K562 (cell line): ENCODE measurements at regions not wholly inside any gene's neighbourhood (a gene's known extent, or its start where the extent isn't known, plus 50 kb on each side); places are given as distances from the start of the nearest gene placed in this dataset.

Experiments used
- ATAC-seq: fragments of 200-7000 bp; cut with Tn5 transposase; 3 replicates; pipeline ENCODE4 v1.9.1; 2020; ENCODE audit warnings: moderate library complexity
- BruUV-seq: library from RNA; stranded (reverse); fragments of 400-500 nt; replicated peaks from 2 replicates; lab custom pipeline; 2021; lab: Mats Ljungman, UMichigan
- CTCF ChIA-PET: fragments of 300-600 bp; formaldehyde crosslinking; extraction: SDS; loops from one replicate; lab custom pipeline; 2021; ENCODE audit warnings: low intra/inter-chr PET ratio; lab: Yijun Ruan, JAX
- POLR2A ChIA-PET: fragments of 300-600, 350-650 bp; sonication (Branson Sonifier 250); formaldehyde crosslinking; extraction: SDS; loops from one replicate; lab custom pipeline; 2021; ENCODE audit warnings: antibody characterized with exemption, inconsistent platforms; lab: Yijun Ruan, JAX
- DNase-seq, 4 experiments: peaks; one replicate each; pipeline versions ENCODE4 v3.0.0 to v3.0.0-alpha.2; 2011 to 2018; ENCODE audit warnings: low spot score in 3 of 4, mixed read lengths in 3 of 4; ENCODE audit errors: extremely low read depth in 1 of 4
- FAIRE-seq: peaks from 2 replicates; lab custom pipeline; 2011; peaks lifted over from hg19 to GRCh38; lab: Jason Lieb, UNC
- H2AFZ ChIP-seq: 2 replicates; pipeline ENCODE4 v1.6.0; 2011; ENCODE audit warnings: low read depth, low read length, control low read depth, inconsistent platforms
- H3K27ac ChIP-seq: fragments of 200-600 bp; 3 replicates; pipeline ENCODE4 v1.8.0; 2011; ENCODE audit warnings: low read depth, mild to moderate bottlenecking, control low read depth, inconsistent platforms, low read length, moderate library complexity, mixed read lengths; ENCODE audit errors: extremely low read depth
- H3K27me3 ChIP-seq, 2 experiments: fragments of 300-600 bp in 1 of 2; 2 replicates in 1 of 2; 3 replicates in 1 of 2; pipeline versions ENCODE4 v1.6.0 to v1.8.0; 2011; ENCODE audit warnings: inconsistent platforms in 2 of 2, low read length in 2 of 2, mild to moderate bottlenecking in 1 of 2, mixed read lengths in 1 of 2, moderate library complexity in 1 of 2; ENCODE audit not compliant: control insufficient read depth in 2 of 2, insufficient read depth in 2 of 2
- H3K36me3 ChIP-seq: fragments of 300-600 bp; 3 replicates; pipeline ENCODE4 v1.8.0; 2011; ENCODE audit warnings: mild to moderate bottlenecking, low read length, inconsistent platforms; ENCODE audit not compliant: control insufficient read depth, insufficient read depth
- H3K4me1 ChIP-seq, 2 experiments: fragments of 200-600 bp in 1 of 2; replicated peaks in 1 of 2; 2 replicates in 1 of 2; 3 replicates in 1 of 2; pipeline versions ENCODE4 v1.5.1 to v1.8.0; 2011; ENCODE audit warnings: inconsistent platforms in 2 of 2, low read length in 2 of 2, mild to moderate bottlenecking in 1 of 2, mixed read lengths in 1 of 2, moderate library complexity in 1 of 2; ENCODE audit not compliant: control insufficient read depth in 2 of 2, insufficient read depth in 2 of 2
- H3K4me2 ChIP-seq: 2 replicates; pipeline ENCODE4 v1.6.1; 2011; ENCODE audit warnings: low read length, control low read depth, inconsistent platforms, mixed read lengths; ENCODE audit not compliant: insufficient read depth
- H3K4me3 ChIP-seq: fragments of 200-600 bp; sonication (generic), shearing (Covaris generic); 2 replicates; pipeline ENCODE4 v1.5.1; 2016; ENCODE audit warnings: control low read depth, inconsistent platforms
- H3K79me2 ChIP-seq: fragments of 200-600 bp; 3 replicates; pipeline ENCODE4 v1.8.0; 2011; ENCODE audit warnings: low read length, inconsistent platforms; ENCODE audit not compliant: control insufficient read depth, insufficient read depth
- H3K9ac ChIP-seq, 2 experiments: 2 replicates each; pipeline versions ENCODE4 v1.6.0 to v1.6.1; 2011; ENCODE audit warnings: low read depth in 2 of 2, low read length in 2 of 2, control low read depth in 1 of 2, inconsistent platforms in 1 of 2, mild to moderate bottlenecking in 1 of 2, mixed read lengths in 1 of 2; ENCODE audit not compliant: insufficient read depth in 1 of 2
- H3K9me1 ChIP-seq: one replicate; pipeline ENCODE4 v1.6.0; 2011; ENCODE audit warnings: inconsistent platforms, mild to moderate bottlenecking, low read length, moderate library complexity; ENCODE audit not compliant: control insufficient read depth, insufficient read depth
- H3K9me3 ChIP-seq: replicated peaks from 2 replicates; pipeline ENCODE4 v1.5.1; 2011; ENCODE audit warnings: low read depth, low read length, inconsistent platforms; ENCODE audit not compliant: control insufficient read depth, insufficient read depth
- H4K20me1 ChIP-seq: replicated peaks from 2 replicates; pipeline ENCODE4 v1.6.1; 2011; ENCODE audit warnings: low read length, inconsistent platforms, mixed read lengths; ENCODE audit not compliant: control insufficient read depth, insufficient read depth
- CBX5 ChIP-seq: IDR thresholded peaks from 2 replicates; pipeline ENCODE4 v1.6.1; 2014; ENCODE audit warnings: low read depth, borderline replicate concordance
- EHMT2 ChIP-seq: fragments of 450-650 bp; IDR thresholded peaks from 2 replicates; pipeline ENCODE4 v1.6.1; 2018; ENCODE audit warnings: antibody characterized with exemption
- FOXA3 ChIP-seq, 2 experiments: fragments of 450-650 bp in 1 of 2; sonication (generic) in 1 of 2; formaldehyde crosslinking; IDR thresholded peaks in 1 of 2; conservative IDR thresholded peaks in 1 of 2; 2 replicates each; pipeline versions ENCODE4 v1.4.0 to v1.8.0; 2020 to 2022; ENCODE audit warnings: mild to moderate bottlenecking in 2 of 2, missing genetic modification reagents in 1 of 2
- HMG20B ChIP-seq: fragments of 250-450 bp; sonication (Bioruptor Pico); IDR thresholded peaks from 2 replicates; pipeline ENCODE4 v1.5.0; 2021; ENCODE audit warnings: mild to moderate bottlenecking
- HSF4 ChIP-seq: fragments of 250-450 bp; sonication (Bioruptor Pico); IDR thresholded peaks from 2 replicates; pipeline ENCODE4 v2.1.2; 2022; ENCODE audit warnings: mild to moderate bottlenecking, moderate library complexity, borderline replicate concordance
- KDM1A ChIP-seq, 2 experiments: fragments of 450-650 bp; IDR thresholded peaks; 2 replicates each; pipeline ENCODE4 v1.6.1; 2016; ENCODE audit warnings: mild to moderate bottlenecking in 2 of 2
- PHTF2 ChIP-seq: fragments of 250-450 bp; sonication (Bioruptor Pico); IDR thresholded peaks from 2 replicates; pipeline ENCODE4 v1.5.0; 2021; ENCODE audit warnings: mild to moderate bottlenecking
- TEAD2 ChIP-seq: fragments of 450-650 bp; IDR thresholded peaks from 2 replicates; pipeline ENCODE4 v1.6.1; 2016; ENCODE audit warnings: missing genetic modification characterization, control low read depth, missing compliant biosample characterization
- YY1 ChIP-seq, 3 experiments: IDR thresholded peaks; 2 replicates each; pipeline ENCODE4 v1.6.1; 2011; ENCODE audit warnings: low read length in 2 of 3, mild to moderate bottlenecking in 2 of 3, moderate library complexity in 2 of 3, borderline replicate concordance in 1 of 3, control low read depth in 1 of 3, low read depth in 1 of 3; ENCODE audit not compliant: insufficient read depth in 3 of 3, insufficient replicate concordance in 2 of 3, control insufficient read depth in 1 of 3, insufficient read length in 1 of 3; ENCODE audit errors: extremely low read depth in 1 of 3
- ZBTB8A ChIP-seq: fragments of 450-650 bp; IDR thresholded peaks from 2 replicates; pipeline ENCODE4 v1.6.1; 2018; ENCODE audit warnings: mild to moderate bottlenecking, moderate library complexity; ENCODE audit not compliant: partially characterized antibody
- ZNF253 ChIP-seq: fragments of 250-450 bp; sonication (Bioruptor Pico); conservative IDR thresholded peaks from 2 replicates; pipeline ENCODE4 v1.6.1; 2021; ENCODE audit warnings: mild to moderate bottlenecking
- WGBS: fragments of 100-300 bp; shearing (Covaris generic); methylation state at CpG from one replicate; pipeline ENCODE4 v1.1.6; 2016; ENCODE audit warnings: low coverage, mixed read lengths; ENCODE audit not compliant: insufficient coverage; ENCODE audit errors: missing lambda C conversion rate; 5-methylcytosine and 5-hydroxymethylcytosine counted together
- in situ Hi-C: fragments of 300-500 bp; cut with MboI; formaldehyde crosslinking; loops from 4 replicates; pipeline ENCODE4 v1.15.0; 2018; ENCODE audit warnings: inconsistent platforms, mixed read lengths
- intact Hi-C: fragments of 100-400 bp; cut with micrococcal nuclease; formaldehyde crosslinking; loops from 2 replicates; pipeline ENCODE4 v1.14.2; 2022
- TF ChIP-seq, protein P1 (sequence below): fragments of 250-450 bp; sonication (Bioruptor Pico); IDR thresholded peaks from 2 replicates; pipeline ENCODE4 v1.5.0; 2021; ENCODE audit warnings: mild to moderate bottlenecking, borderline replicate concordance
- TF ChIP-seq, protein P2 (sequence below): sonication (generic); formaldehyde crosslinking; IDR thresholded peaks from 2 replicates; pipeline ENCODE4 v1.8.1; 2023; ENCODE audit warnings: mild to moderate bottlenecking, missing genetic modification reagents, moderate library complexity
- TF ChIP-seq, protein P3 (sequence below): fragments of 450-650 bp; IDR thresholded peaks from 2 replicates; pipeline ENCODE4 v1.6.1; 2017; ENCODE audit warnings: antibody characterized with exemption

DNA sequence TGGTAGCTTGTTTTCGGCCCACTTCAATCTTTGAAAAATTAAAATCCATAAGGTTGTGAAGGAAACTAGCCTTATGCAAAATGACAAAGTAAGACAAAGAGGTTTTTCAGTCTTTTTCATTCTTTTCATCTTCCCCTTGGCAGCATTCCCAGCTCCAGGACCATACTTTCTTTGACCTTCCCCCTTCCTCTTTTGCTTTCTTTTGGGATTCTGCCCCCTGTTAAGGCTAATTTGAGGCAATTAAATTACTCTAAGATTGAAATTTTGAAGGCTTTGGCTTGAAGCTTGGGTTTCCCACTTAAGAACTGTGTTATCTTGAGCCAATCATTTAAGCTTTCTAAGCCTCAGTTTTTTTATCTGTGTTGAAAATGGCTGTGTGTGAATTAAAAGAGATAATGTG lies 124.9 kb downstream of the DACT1 start:
- H3K9ac ChIP-seq: no peak overlapping the region
- no peaks in the 10 kb centered on the region for H4K20me1 ChIP-seq
- H3K4me3 ChIP-seq: no peak overlapping the region
- ChIA-PET POLR2A (interaction anchor here (0.7 to 1.0 kb wide), 2 partner anchors 11 to 13 kb away, joined by 3 read pairs; no protein-coding TSS in a partner anchor), CTCF (no interaction called here)
- no peak overlapping the region for H2AFZ ChIP-seq
- BruUV-seq: no TSS peak
- in situ Hi-C loops (no loop called here), intact Hi-C loops (no loop called here)
- H3K4me2 ChIP-seq: no peak overlapping the region
- H3K9me3 ChIP-seq: no peaks in the 10 kb centered on the region
- no peaks in the 10 kb centered on the region; a peak in 1 of 5 replicates for H3K4me1 ChIP-seq
- no peak overlapping the region for H3K27ac ChIP-seq
- no peak for DNase-seq
- no peaks in the 10 kb centered on the region for H3K36me3 ChIP-seq
- no peaks in the 10 kb centered on the region for H3K79me2 ChIP-seq
- no peak for ATAC-seq
- no peaks in the 10 kb centered on the region for H3K9me1 ChIP-seq
- no peak for FAIRE-seq
- H3K27me3 ChIP-seq: no peaks in the 10 kb centered on the region
- 11% methylated on average over 1 of the region's 1 CpG for WGBS
- no peak for TF ChIP-seq KDM1A (IDR thresholded peaks at IDR 0.05)
- TF ChIP-seq CBX5: no peak
- TF ChIP-seq HMG20B (CRISPR knock-in tag): no peak
- TF ChIP-seq, protein P1, sequence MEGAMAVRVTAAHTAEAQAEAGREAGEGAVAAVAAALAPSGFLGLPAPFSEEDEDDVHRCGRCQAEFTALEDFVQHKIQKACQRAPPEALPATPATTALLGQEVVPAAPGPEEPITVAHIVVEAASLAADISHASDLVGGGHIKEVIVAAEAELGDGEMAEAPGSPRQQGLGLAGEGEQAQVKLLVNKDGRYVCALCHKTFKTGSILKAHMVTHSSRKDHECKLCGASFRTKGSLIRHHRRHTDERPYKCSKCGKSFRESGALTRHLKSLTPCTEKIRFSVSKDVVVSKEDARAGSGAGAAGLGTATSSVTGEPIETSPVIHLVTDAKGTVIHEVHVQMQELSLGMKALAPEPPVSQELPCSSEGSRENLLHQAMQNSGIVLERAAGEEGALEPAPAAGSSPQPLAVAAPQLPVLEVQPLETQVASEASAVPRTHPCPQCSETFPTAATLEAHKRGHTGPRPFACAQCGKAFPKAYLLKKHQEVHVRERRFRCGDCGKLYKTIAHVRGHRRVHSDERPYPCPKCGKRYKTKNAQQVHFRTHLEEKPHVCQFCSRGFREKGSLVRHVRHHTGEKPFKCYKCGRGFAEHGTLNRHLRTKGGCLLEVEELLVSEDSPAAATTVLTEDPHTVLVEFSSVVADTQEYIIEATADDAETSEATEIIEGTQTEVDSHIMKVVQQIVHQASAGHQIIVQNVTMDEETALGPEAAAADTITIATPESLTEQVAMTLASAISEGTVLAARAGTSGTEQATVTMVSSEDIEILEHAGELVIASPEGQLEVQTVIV: no peak
- no peak for TF ChIP-seq TEAD2 (tag)
- no peak for TF ChIP-seq FOXA3 (CRISPR knock-in tag; conservative IDR thresholded peaks at IDR 0.05 in 1 of 2, IDR thresholded peaks at IDR 0.05 in 1 of 2)
- TF ChIP-seq, protein P2, sequence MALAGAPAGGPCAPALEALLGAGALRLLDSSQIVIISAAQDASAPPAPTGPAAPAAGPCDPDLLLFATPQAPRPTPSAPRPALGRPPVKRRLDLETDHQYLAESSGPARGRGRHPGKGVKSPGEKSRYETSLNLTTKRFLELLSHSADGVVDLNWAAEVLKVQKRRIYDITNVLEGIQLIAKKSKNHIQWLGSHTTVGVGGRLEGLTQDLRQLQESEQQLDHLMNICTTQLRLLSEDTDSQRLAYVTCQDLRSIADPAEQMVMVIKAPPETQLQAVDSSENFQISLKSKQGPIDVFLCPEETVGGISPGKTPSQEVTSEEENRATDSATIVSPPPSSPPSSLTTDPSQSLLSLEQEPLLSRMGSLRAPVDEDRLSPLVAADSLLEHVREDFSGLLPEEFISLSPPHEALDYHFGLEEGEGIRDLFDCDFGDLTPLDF (CRISPR knock-in tag): no peak
- TF ChIP-seq EHMT2: no peak
- no peak for TF ChIP-seq ZNF253 (CRISPR knock-in tag)
- no peak for TF ChIP-seq PHTF2 (CRISPR knock-in tag)
- no peak for TF ChIP-seq YY1 (IDR thresholded peaks at IDR 0.05; ENCODE audit: borderline replicate concordance in 1 of 3, control insufficient read depth in 1 of 3, extremely low read depth in 1 of 3, insufficient read depth in 3 of 3, insufficient read length in 1 of 3, insufficient replicate concordance in 2 of 3, low read depth in 1 of 3, low read length in 2 of 3)
- no peak for TF ChIP-seq ZBTB8A
- TF ChIP-seq, protein P3, sequence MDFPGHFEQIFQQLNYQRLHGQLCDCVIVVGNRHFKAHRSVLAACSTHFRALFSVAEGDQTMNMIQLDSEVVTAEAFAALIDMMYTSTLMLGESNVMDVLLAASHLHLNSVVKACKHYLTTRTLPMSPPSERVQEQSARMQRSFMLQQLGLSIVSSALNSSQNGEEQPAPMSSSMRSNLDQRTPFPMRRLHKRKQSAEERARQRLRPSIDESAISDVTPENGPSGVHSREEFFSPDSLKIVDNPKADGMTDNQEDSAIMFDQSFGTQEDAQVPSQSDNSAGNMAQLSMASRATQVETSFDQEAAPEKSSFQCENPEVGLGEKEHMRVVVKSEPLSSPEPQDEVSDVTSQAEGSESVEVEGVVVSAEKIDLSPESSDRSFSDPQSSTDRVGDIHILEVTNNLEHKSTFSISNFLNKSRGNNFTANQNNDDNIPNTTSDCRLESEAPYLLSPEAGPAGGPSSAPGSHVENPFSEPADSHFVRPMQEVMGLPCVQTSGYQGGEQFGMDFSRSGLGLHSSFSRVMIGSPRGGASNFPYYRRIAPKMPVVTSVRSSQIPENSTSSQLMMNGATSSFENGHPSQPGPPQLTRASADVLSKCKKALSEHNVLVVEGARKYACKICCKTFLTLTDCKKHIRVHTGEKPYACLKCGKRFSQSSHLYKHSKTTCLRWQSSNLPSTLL: no peak
- no peak for TF ChIP-seq HSF4 (CRISPR knock-in tag)
